ENCODE measurements at regions not wholly inside any gene's neighbourhood (a gene's known extent, or its start where the extent isn't known, plus 50 kb on each side); places are given as distances from the start of the nearest gene placed in this dataset.
A peak's percentile ranks its signal among the peaks of the same experiment; 100 is the strongest.

DNA sequence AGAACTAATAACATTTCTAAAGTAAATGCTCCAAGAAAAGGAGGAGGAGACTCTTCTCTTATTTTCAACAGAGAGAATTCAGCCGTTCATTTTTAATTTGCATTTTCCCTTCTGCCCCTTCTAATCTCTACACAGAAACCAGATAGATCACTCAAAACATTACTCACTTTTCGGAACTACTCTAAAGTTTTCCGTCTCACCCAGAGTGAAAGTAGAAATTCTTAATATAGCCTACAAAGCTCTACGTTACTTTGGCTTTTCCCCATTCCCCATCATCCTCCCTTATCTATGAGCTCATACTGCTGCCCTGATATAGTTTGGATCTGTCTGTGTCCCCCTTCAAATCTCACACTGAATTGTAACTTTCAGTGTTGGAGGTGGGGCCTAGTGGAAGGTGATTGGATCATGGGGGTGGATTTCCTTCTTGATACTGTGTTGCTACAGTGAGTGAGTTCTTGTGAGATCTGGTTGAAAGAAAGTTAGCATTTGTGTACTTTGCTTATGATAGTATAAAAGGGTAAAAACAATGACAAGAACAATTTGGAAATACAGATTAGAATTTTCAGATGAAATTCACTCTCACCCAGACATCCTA lies 188.2 kb downstream of the AMY1C start (continued):
- TF ChIP-seq NFIC (IDR thresholded peaks at IDR 0.05; ENCODE audit: low read depth, low read length) (peak; percentile 53; the same call in 1 of the 2 replicates), NFYB (IDR thresholded peaks at IDR 0.05; ENCODE audit: insufficient read depth, low read depth, low read length) (no peak), KLF5 (IDR thresholded peaks at IDR 0.05; ENCODE audit: partially characterized antibody) (no peak), TAF1 (IDR thresholded peaks at IDR 0.05; ENCODE audit: borderline replicate concordance, low read depth, low read length) (no peak), NR2C2 (IDR thresholded peaks at IDR 0.05; ENCODE audit: borderline replicate concordance, control insufficient read depth, insufficient read length, low read depth) (no peak), RUNX3 (IDR thresholded peaks at IDR 0.05; ENCODE audit: low read length) (0 out of 2 replicates have a peak, but pooled peaks have one; percentile 17), BCL11A (IDR thresholded peaks at IDR 0.05; ENCODE audit: low read depth, low read length) (no peak), MEF2A (IDR thresholded peaks at IDR 0.05; ENCODE audit: insufficient read depth, low read depth, low read length) (0 out of 2 replicates have a peak, but pooled peaks have one; percentile 44), BHLHE40 (IDR thresholded peaks at IDR 0.05; ENCODE audit: borderline replicate concordance in 1 of 2, low read depth in 2 of 2, low read length in 1 of 2) (no peak), ATF7 (IDR thresholded peaks at IDR 0.05; ENCODE audit: low read depth) (0 out of 2 replicates have a peak, but pooled peaks have one; percentile 14), ETV6 (conservative IDR thresholded peaks at IDR 0.05 in 1 of 2, IDR thresholded peaks at IDR 0.05 in 1 of 2; ENCODE audit: borderline replicate concordance in 1 of 2, low read depth in 1 of 2) (peak in 1 of 2 experiments; percentile 63; a peak in 1 of 4 replicates), PAX8 (IDR thresholded peaks at IDR 0.05) (no peak), RFX5 (IDR thresholded peaks at IDR 0.05; ENCODE audit: low read depth, low read length) (no peak), EED (IDR thresholded peaks at IDR 0.05; ENCODE audit: low read depth) (peak; percentile 37; the same call in 1 of the 2 replicates), CREB1 (IDR thresholded peaks at IDR 0.05; ENCODE audit: low read depth) (peak; percentile 39; the same call in 1 of the 2 replicates), TCF7 (IDR thresholded peaks at IDR 0.05; ENCODE audit: borderline replicate concordance) (no peak), ZNF622 (IDR thresholded peaks at IDR 0.05) (no peak)
- TF ChIP-seq, protein P1, sequence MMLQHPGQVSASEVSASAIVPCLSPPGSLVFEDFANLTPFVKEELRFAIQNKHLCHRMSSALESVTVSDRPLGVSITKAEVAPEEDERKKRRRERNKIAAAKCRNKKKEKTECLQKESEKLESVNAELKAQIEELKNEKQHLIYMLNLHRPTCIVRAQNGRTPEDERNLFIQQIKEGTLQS (IDR thresholded peaks at IDR 0.05; ENCODE audit: borderline replicate concordance, extremely low read depth, low read depth, low read length): no peak
- TF ChIP-seq, protein P2, sequence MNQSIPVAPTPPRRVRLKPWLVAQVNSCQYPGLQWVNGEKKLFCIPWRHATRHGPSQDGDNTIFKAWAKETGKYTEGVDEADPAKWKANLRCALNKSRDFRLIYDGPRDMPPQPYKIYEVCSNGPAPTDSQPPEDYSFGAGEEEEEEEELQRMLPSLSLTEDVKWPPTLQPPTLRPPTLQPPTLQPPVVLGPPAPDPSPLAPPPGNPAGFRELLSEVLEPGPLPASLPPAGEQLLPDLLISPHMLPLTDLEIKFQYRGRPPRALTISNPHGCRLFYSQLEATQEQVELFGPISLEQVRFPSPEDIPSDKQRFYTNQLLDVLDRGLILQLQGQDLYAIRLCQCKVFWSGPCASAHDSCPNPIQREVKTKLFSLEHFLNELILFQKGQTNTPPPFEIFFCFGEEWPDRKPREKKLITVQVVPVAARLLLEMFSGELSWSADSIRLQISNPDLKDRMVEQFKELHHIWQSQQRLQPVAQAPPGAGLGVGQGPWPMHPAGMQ (IDR thresholded peaks at IDR 0.05; ENCODE audit: borderline replicate concordance): no peak
- TF ChIP-seq, protein P3, sequence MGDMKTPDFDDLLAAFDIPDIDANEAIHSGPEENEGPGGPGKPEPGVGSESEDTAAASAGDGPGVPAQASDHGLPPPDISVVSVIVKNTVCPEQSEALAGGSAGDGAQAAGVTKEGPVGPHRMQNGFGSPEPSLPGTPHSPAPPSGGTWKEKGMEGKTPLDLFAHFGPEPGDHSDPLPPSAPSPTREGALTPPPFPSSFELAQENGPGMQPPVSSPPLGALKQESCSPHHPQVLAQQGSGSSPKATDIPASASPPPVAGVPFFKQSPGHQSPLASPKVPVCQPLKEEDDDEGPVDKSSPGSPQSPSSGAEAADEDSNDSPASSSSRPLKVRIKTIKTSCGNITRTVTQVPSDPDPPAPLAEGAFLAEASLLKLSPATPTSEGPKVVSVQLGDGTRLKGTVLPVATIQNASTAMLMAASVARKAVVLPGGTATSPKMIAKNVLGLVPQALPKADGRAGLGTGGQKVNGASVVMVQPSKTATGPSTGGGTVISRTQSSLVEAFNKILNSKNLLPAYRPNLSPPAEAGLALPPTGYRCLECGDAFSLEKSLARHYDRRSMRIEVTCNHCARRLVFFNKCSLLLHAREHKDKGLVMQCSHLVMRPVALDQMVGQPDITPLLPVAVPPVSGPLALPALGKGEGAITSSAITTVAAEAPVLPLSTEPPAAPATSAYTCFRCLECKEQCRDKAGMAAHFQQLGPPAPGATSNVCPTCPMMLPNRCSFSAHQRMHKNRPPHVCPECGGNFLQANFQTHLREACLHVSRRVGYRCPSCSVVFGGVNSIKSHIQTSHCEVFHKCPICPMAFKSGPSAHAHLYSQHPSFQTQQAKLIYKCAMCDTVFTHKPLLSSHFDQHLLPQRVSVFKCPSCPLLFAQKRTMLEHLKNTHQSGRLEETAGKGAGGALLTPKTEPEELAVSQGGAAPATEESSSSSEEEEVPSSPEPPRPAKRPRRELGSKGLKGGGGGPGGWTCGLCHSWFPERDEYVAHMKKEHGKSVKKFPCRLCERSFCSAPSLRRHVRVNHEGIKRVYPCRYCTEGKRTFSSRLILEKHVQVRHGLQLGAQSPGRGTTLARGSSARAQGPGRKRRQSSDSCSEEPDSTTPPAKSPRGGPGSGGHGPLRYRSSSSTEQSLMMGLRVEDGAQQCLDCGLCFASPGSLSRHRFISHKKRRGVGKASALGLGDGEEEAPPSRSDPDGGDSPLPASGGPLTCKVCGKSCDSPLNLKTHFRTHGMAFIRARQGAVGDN (IDR thresholded peaks at IDR 0.05): no peak

Measured in GM12878 (cell line).